Activated CD4-positive, alpha-beta T cell treated with anti-CD3 and anti-CD28 coated beads for 1 hour (primary cell): ENCODE measurements at regions not wholly inside any gene's neighbourhood (a gene's known extent, or its start where the extent isn't known, plus 50 kb on each side); places are given as distances from the start of the nearest gene placed in this dataset.
"Not testable (repeated sequence)": the region's sequence is repeated elsewhere in the genome, so short reads cannot be mapped to it uniquely, and the experiment has no call there.

Experiments
- DNase-seq: peaks from one replicate; pipeline ENCODE4 v3.0.0-alpha.2; 2020

- not testable (repeated sequence) for DNase-seq
These were observed 160.6 kb downstream of the DEFB131A start for GRCh38 chr4:9604893-9605190.

GRCh38 chr4:9608300-9608699, 164.1 kb downstream of the DEFB131A start:
- no peak for DNase-seq

GRCh38 chr4:9610321-9610720, 166.1 kb downstream of the DEFB131A start:
- not testable (repeated sequence) for DNase-seq

GRCh38 chr4:9611101-9611500, 166.9 kb downstream of the DEFB131A start:
- no peak for DNase-seq

- not testable (repeated sequence) for DNase-seq
These were observed 145.0 kb upstream of the DRD5 start for GRCh38 chr4:9636411-9636810.

GRCh38 chr4:9659678-9660077, 121.8 kb upstream of the DRD5 start:
- not testable (repeated sequence) for DNase-seq

GRCh38 chr4:9660955-9661354, 120.5 kb upstream of the DRD5 start:
- DNase-seq: not testable (repeated sequence)

- not testable (repeated sequence) for DNase-seq
These were observed 110.7 kb upstream of the DRD5 start for GRCh38 chr4:9670725-9671124.

- DNase-seq: not testable (repeated sequence)
These were observed 104.1 kb upstream of the DRD5 start for GRCh38 chr4:9677357-9677756.

GRCh38 chr4:9679704-9680478, 101.5 kb upstream of the DRD5 start:
- no peak for DNase-seq

GRCh38 chr4:9683174-9683573, 98.3 kb upstream of the DRD5 start:
- not testable (repeated sequence) for DNase-seq

- not testable (repeated sequence) for DNase-seq
These were observed 96.4 kb upstream of the DRD5 start for GRCh38 chr4:9685016-9685415.

- DNase-seq: no peak
These were observed 95.7 kb upstream of the DRD5 start for GRCh38 chr4:9685692-9686091.

GRCh38 chr4:9690636-9691237, 90.7 kb upstream of the DRD5 start:
- DNase-seq: not testable (repeated sequence)

GRCh38 chr4:9691238-9692065, 90.0 kb upstream of the DRD5 start:
- DNase-seq: peak; percentile 79

- DNase-seq: not testable (repeated sequence)
These were observed 88.5 kb upstream of the DRD5 start for GRCh38 chr4:9692791-9693491.

- DNase-seq: not testable (repeated sequence)
These were observed 87.0 kb upstream of the DRD5 start for GRCh38 chr4:9694403-9694802.

GRCh38 chr4:9695994-9696393, 85.4 kb upstream of the DRD5 start:
- not testable (repeated sequence) for DNase-seq

GRCh38 chr4:9696561-9696960, 84.9 kb upstream of the DRD5 start:
- DNase-seq: not testable (repeated sequence)

- not testable (repeated sequence) for DNase-seq
These were observed 79.4 kb upstream of the DRD5 start for GRCh38 chr4:9702019-9702418.

GRCh38 chr4:9702696-9703095, 78.7 kb upstream of the DRD5 start:
- DNase-seq: not testable (repeated sequence)

- peak; percentile 40 for DNase-seq
These were observed 78.0 kb upstream of the DRD5 start for GRCh38 chr4:9703391-9703790.

- DNase-seq: not testable (repeated sequence)
These were observed 77.3 kb upstream of the DRD5 start for GRCh38 chr4:9704126-9704525.
